ENCODE measurements at regions not wholly inside any gene's neighbourhood (a gene's known extent, or its start where the extent isn't known, plus 50 kb on each side); places are given as distances from the start of the nearest gene placed in this dataset.

DNA sequence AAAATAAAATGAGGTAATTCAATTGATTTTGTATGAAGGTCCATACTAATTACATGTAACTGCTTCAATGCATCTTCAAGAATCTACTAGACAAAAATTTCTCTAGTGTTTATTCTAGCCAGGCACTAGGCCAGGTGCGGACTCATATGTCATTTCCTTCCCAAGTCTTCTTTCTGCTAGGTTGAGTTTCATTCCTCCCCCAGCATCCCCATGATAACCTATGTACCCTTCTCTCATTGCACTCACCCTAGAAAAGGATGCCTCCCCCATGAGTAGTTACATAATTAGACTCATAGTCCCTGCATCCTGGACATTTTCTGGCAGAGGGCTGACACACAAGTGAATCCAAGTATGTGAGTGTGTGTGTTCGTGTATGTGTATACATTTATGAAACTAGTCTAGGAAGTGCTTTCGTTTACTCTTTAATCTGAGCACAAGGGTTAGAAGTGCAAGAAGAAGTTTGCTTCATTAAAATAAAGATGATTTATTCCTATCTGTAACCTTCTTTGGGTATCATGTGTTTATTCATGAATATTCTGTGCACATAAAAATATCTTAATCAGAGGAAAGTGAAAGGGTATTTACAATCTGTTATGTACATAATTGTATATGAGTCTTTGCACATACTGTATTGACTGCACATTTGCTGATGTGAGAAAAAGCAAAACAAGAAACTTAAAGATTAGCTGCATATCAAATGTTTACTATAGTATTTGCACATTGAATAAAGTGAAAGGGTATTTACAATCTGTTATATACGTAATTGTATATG, 585.6 kb upstream of the ZNF717 start:
- no peaks in the 10 kb centered on the region for H3K9me3 ChIP-seq
- H3K27me3 ChIP-seq: no peaks in the 10 kb centered on the region
- intact Hi-C loops (cut with DNase I): no loop called here
- no peak overlapping the region for H3K27ac ChIP-seq
- no peak overlapping the region for H3K4me3 ChIP-seq
- 27 to 33% (median 33%) methylated on average over 4 of the region's 4 CpGs for WGBS, 3 donors
- TF ChIP-seq POLR2A (IDR thresholded peaks at IDR 0.05): no peak
- TF ChIP-seq, protein P1, sequence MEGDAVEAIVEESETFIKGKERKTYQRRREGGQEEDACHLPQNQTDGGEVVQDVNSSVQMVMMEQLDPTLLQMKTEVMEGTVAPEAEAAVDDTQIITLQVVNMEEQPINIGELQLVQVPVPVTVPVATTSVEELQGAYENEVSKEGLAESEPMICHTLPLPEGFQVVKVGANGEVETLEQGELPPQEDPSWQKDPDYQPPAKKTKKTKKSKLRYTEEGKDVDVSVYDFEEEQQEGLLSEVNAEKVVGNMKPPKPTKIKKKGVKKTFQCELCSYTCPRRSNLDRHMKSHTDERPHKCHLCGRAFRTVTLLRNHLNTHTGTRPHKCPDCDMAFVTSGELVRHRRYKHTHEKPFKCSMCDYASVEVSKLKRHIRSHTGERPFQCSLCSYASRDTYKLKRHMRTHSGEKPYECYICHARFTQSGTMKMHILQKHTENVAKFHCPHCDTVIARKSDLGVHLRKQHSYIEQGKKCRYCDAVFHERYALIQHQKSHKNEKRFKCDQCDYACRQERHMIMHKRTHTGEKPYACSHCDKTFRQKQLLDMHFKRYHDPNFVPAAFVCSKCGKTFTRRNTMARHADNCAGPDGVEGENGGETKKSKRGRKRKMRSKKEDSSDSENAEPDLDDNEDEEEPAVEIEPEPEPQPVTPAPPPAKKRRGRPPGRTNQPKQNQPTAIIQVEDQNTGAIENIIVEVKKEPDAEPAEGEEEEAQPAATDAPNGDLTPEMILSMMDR (IDR thresholded peaks at IDR 0.05): no peak
- H3K4me1 ChIP-seq (ENCODE audit: insufficient read depth): no peaks in the 10 kb centered on the region
- H3K36me3 ChIP-seq: no peaks in the 10 kb centered on the region
- no peak for DNase-seq

DNA sequence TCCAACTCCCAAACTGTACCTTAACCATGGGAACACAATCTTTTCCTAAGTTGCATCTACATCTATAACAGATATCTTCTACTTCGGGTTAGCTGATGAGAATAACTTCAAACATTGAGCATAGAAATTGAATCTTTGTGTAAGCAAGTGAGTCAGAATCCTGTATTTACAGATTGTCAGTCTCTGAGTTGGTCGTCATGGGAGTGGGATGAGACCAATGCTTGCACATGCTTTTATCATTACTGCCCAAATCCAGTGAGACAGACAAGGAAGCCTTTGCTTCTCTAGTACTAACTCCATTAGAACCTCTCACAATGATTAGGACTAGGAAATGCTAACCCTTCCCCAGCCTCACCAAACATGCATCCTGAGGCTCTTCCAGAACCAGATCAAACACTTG, 587.1 kb upstream of the ZNF717 start:
- no peak for DNase-seq
- no peaks in the 10 kb centered on the region for H3K36me3 ChIP-seq
- WGBS, 3 donors: 82 to 86% (median 83%) methylated on average over 2 of the region's 2 CpGs
- H3K9me3 ChIP-seq: no peaks in the 10 kb centered on the region
- TF ChIP-seq, protein P1 (IDR thresholded peaks at IDR 0.05): no peak
- TF ChIP-seq POLR2A (IDR thresholded peaks at IDR 0.05): no peak
- no peak for TF ChIP-seq EP300 (IDR thresholded peaks at IDR 0.05)
- H3K27ac ChIP-seq: no peak overlapping the region
- intact Hi-C loops (cut with DNase I): no loop called here
- H3K4me1 ChIP-seq (ENCODE audit: insufficient read depth): no peaks in the 10 kb centered on the region
- no peaks in the 10 kb centered on the region for H3K27me3 ChIP-seq
- H3K4me3 ChIP-seq: no peak overlapping the region

GRCh38 chr3:76377074-76377473, 591.7 kb upstream of the ZNF717 start:
- Histone ChIP-seq H3K4me1 (ENCODE audit: insufficient read depth) (no peaks in the 10 kb centered on the region), H3K27ac (no peak overlapping the region), H3K36me3 (no peaks in the 10 kb centered on the region), H3K27me3 (no peaks in the 10 kb centered on the region), H3K4me3 (no peak overlapping the region), H3K9me3 (no peaks in the 10 kb centered on the region)
- TF ChIP-seq, protein P1 (IDR thresholded peaks at IDR 0.05): no peak
- TF ChIP-seq EP300 (IDR thresholded peaks at IDR 0.05): no peak
- TF ChIP-seq POLR2A (IDR thresholded peaks at IDR 0.05): no peak
- intact Hi-C loops (cut with DNase I): no loop called here
- no peak for DNase-seq
- WGBS, 3 donors: 17 to 58% (median 34%) methylated on average over 1 of the region's 1 CpG

- H3K4me1 ChIP-seq (ENCODE audit: insufficient read depth): no peaks in the 10 kb centered on the region
- intact Hi-C loops (cut with DNase I): no loop called here
- 36 to 66% (median 56%) methylated on average over 4 of the region's 4 CpGs for WGBS, 3 donors
- no peaks in the 10 kb centered on the region for H3K36me3 ChIP-seq
- H3K9me3 ChIP-seq: no peaks in the 10 kb centered on the region
- no peak overlapping the region for H3K27ac ChIP-seq
- no peak for DNase-seq
- H3K27me3 ChIP-seq: no peaks in the 10 kb centered on the region
- H3K4me3 ChIP-seq: no peak overlapping the region
- no peak for TF ChIP-seq POLR2A (IDR thresholded peaks at IDR 0.05)
- TF ChIP-seq EP300 (IDR thresholded peaks at IDR 0.05): no peak
- TF ChIP-seq, protein P1 (IDR thresholded peaks at IDR 0.05): no peak
Measured at GRCh38 chr3:76378789-76379188, 593.4 kb upstream of the ZNF717 start.

Data from ovary (tissue), 7 donors.